ENCODE measurements at regions not wholly inside any gene's neighbourhood (a gene's known extent, or its start where the extent isn't known, plus 50 kb on each side); places are given as distances from the start of the nearest gene placed in this dataset.

DNA sequence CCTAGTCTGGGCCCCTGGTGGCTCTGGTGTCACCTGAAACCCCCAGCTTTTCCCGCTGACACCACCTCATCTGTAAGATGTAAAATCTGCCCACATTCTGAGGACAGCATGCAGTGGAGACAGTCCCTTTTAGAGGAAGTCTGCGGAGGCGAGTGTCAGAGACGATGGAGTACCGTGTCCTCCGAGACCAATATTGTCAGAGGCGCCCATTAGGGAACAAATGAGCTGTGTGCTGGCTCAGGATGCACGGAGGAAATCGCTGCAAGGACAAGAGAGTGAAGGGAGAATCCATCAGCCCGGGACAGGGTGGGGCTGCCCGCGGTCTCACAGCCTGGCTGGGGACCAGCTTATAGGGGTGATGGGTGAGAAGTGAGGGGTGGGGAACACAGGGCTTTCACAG, 214.8 kb downstream of the MATN1 start:
- no peak for TF ChIP-seq POLR2A (IDR thresholded peaks at IDR 0.05; ENCODE audit: low read depth, low read length)
- no peak for TF ChIP-seq SPI1 (IDR thresholded peaks at IDR 0.05; ENCODE audit: low read depth, low read length)
- TF ChIP-seq POLR2AphosphoS5 (IDR thresholded peaks at IDR 0.05; ENCODE audit: low read depth, low read length): no peak
